OCI-LY3 (cell line): ENCODE measurements at regions not wholly inside any gene's neighbourhood (a gene's known extent, or its start where the extent isn't known, plus 50 kb on each side); places are given as distances from the start of the nearest gene placed in this dataset.

Experiments used
- H2AFZ ChIP-seq: fragments of 200-600, 300-600 bp; shearing (Covaris generic); 2 replicates; pipeline ENCODE4 v1.6.0; 2014; ENCODE audit warnings: antibody characterized with exemption, low read depth, low read length
- H3K27ac ChIP-seq: fragments of 200-600, 300-600 bp; sonication (generic); 2 replicates; pipeline ENCODE4 v1.5.1; 2014; ENCODE audit warnings: mild to moderate bottlenecking, low read length, moderate library complexity, mixed read lengths
- H3K27me3 ChIP-seq: fragments of 200-600, 300-600 bp; sonication (generic); 2 replicates; pipeline ENCODE4 v1.6.1; 2014; ENCODE audit warnings: low read depth, low read length, mixed read lengths
- H3K36me3 ChIP-seq: fragments of 200-600, 300-600 bp; sonication (generic); replicated peaks from 2 replicates; pipeline ENCODE3; 2014; ENCODE audit warnings: low read depth, low read length, mixed read lengths
- H3K4me1 ChIP-seq: fragments of 300-600, 200-600 bp; sonication (generic); 2 replicates; pipeline ENCODE4 v1.6.1; 2014; ENCODE audit warnings: low read length, mixed read lengths
- H3K4me2 ChIP-seq: fragments of 200-600, 300-600 bp; sonication (generic); 2 replicates; pipeline ENCODE4 v1.6.1; 2014; ENCODE audit warnings: low read length, mixed read lengths
- H3K4me3 ChIP-seq: fragments of 300-600, 200-600 bp; sonication (generic); 2 replicates; pipeline ENCODE4 v1.5.1; 2014; ENCODE audit warnings: antibody characterized with exemption, mild to moderate bottlenecking, low read length, moderate library complexity
- H3K79me2 ChIP-seq: fragments of 300-600, 200-600 bp; shearing (Covaris generic); 2 replicates; pipeline ENCODE4 v1.6.1; 2014; ENCODE audit warnings: mild to moderate bottlenecking, low read length, mixed read lengths
- H3K9ac ChIP-seq: fragments of 300-600, 200-600 bp; shearing (Covaris generic); 2 replicates; pipeline ENCODE4 v1.6.0; 2014; ENCODE audit warnings: mild to moderate bottlenecking, low read length, moderate library complexity
- H3K9me3 ChIP-seq: fragments of 200-600, 300-600 bp; shearing (Covaris generic); 2 replicates; pipeline ENCODE4 v1.6.1; 2014; ENCODE audit warnings: low read length, mixed read lengths; ENCODE audit not compliant: insufficient read depth
- H4K20me1 ChIP-seq: fragments of 200-600, 300-600 bp; sonication (generic); 2 replicates; pipeline ENCODE4 v1.6.1; 2016; ENCODE audit warnings: low read length, mixed read lengths; ENCODE audit not compliant: insufficient read depth
- CTCF ChIP-seq: fragments of 200-600, 300-600 bp; sonication (generic); IDR thresholded peaks from 2 replicates; pipeline ENCODE4 v1.5.1; 2014; ENCODE audit warnings: antibody characterized with exemption, low read length, low read depth
- EZH2phosphoT487 ChIP-seq: fragments of 200-600 bp; shearing (Covaris generic); IDR thresholded peaks from 2 replicates; pipeline ENCODE4 v1.6.1; 2018; ENCODE audit warnings: antibody characterized with exemption, mixed run types, low read depth

DNA sequence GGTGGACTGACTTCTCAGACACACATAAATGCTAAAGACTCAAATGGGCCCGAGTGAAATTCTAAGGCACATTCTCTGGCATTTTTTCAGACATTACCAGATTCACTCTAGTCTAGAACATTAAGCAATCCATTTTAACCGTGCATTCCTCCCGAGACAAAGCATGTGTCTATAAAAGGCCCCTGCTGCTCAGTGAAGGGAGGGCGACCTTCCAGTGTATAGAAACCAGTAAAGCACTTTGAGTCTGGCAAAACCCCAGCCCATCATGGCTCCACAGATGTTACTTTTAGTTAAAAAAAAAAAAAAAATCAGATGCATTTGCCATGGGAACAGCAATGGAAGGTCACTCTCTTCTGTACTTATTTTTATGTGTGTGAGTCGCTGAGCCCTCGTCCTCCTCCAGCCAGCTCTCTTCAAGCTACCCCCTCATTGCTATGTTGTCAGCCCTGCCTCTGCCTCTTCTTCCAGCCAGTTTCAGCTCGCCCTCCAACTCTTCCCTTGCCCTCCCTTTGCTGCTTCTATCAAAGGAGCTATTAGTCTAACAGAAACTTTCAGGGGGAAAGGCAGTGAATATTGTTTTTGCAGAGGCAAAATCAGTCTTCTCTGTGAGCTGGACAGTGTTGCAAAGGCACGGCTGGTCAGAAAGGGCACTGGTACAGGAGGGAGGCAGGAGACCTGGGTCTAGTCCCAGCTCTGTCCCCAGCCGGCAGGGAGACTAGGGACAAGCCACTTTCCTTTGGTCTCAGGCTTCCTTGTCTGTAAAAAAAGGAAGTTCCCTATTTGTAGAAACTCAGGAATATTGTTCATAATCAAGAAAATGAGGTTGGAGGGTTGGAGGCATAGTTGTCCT lies 644.2 kb downstream of the ZNF674 start:
- TF ChIP-seq CTCF (no peak), EZH2phosphoT487 (no peak)
- Histone ChIP-seq H3K9me3 (no peaks in the 10 kb centered on the region), H3K4me2 (no peak overlapping the region), H3K36me3 (no peaks in the 10 kb centered on the region), H3K27ac (no peak overlapping the region), H3K4me3 (no peak overlapping the region), H4K20me1 (no peaks in the 10 kb centered on the region), H3K9ac (no peak overlapping the region), H3K27me3 (no peaks in the 10 kb centered on the region), H2AFZ (no peak overlapping the region), H3K4me1 (no peaks in the 10 kb centered on the region), H3K79me2 (no peaks in the 10 kb centered on the region)

- Histone ChIP-seq H3K27me3 (no peaks in the 10 kb centered on the region), H3K27ac (no peak overlapping the region), H4K20me1 (no peaks in the 10 kb centered on the region), H3K36me3 (no peaks in the 10 kb centered on the region), H3K9me3 (no peaks in the 10 kb centered on the region), H3K4me1 (no peaks in the 10 kb centered on the region), H3K79me2 (no peaks in the 10 kb centered on the region), H3K9ac (no peak overlapping the region), H3K4me3 (no peak overlapping the region), H3K4me2 (no peak overlapping the region), H2AFZ (no peak overlapping the region)
- TF ChIP-seq EZH2phosphoT487 (no peak), CTCF (no peak)
These were observed 650.2 kb downstream of the ZNF674 start for GRCh38 chrX:45894864-45895645.

DNA sequence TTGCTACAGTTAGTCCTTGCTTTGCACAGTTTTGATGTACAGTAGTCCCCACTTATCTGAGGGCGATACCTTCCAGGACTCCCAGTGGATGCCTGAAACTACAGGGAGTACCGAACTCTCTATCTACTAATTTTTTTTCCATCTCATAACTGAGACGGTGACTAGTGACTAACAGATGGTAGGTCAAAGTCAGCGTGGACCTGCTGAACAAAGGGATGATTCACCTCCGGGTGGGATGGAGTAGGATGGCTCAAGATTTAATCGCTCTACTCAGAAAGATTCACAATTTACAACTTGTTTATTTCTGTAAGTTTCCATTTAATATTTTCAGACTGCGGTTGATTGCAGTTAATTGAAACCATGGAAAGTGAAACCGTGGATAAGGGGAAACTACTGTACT lies 655.8 kb downstream of the ZNF674 start:
- no peak for TF ChIP-seq EZH2phosphoT487
- no peak for TF ChIP-seq CTCF
- no peaks in the 10 kb centered on the region for H3K4me1 ChIP-seq
- no peak overlapping the region for H3K4me2 ChIP-seq
- no peaks in the 10 kb centered on the region for H3K27me3 ChIP-seq
- H4K20me1 ChIP-seq = no peaks in the 10 kb centered on the region
- no peak overlapping the region for H3K4me3 ChIP-seq
- H3K36me3 ChIP-seq = no peaks in the 10 kb centered on the region
- no peaks in the 10 kb centered on the region for H3K9me3 ChIP-seq
- H3K79me2 ChIP-seq = no peaks in the 10 kb centered on the region
- H2AFZ ChIP-seq = no peak overlapping the region
- H3K9ac ChIP-seq = no peak overlapping the region
- H3K27ac ChIP-seq = no peak overlapping the region

DNA sequence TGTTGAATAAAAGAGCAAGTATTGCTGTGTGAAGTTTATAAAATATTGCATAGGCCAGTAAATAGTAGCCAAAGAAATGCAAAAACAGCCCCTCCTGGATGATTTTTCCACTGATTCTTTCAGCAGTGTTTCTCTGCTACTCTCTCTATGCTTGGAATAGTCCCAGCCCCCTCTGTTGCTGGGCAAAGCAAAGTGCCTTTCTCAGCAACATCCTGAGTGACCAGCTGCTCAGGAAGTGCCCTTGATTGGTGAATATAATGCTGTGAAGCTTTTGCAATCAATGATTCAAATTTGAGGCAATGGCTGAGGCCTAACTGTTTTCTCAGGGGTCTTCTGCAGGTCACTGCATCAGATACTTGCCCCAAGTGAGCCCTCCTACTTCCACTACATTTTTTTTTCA lies 656.7 kb downstream of the ZNF674 start:
- Histone ChIP-seq H3K9me3 (no peaks in the 10 kb centered on the region), H4K20me1 (no peaks in the 10 kb centered on the region), H3K9ac (no peak overlapping the region), H3K4me1 (no peaks in the 10 kb centered on the region), H3K79me2 (no peaks in the 10 kb centered on the region), H3K36me3 (no peaks in the 10 kb centered on the region), H3K27ac (no peak overlapping the region), H3K4me2 (no peak overlapping the region), H3K4me3 (no peak overlapping the region), H3K27me3 (no peaks in the 10 kb centered on the region), H2AFZ (no peak overlapping the region)
- TF ChIP-seq CTCF = no peak
- no peak for TF ChIP-seq EZH2phosphoT487
